ENCODE measurements at regions not wholly inside any gene's neighbourhood (a gene's known extent, or its start where the extent isn't known, plus 50 kb on each side); places are given as distances from the start of the nearest gene placed in this dataset.
A peak's percentile ranks its signal among the peaks of the same experiment; 100 is the strongest.

DNA sequence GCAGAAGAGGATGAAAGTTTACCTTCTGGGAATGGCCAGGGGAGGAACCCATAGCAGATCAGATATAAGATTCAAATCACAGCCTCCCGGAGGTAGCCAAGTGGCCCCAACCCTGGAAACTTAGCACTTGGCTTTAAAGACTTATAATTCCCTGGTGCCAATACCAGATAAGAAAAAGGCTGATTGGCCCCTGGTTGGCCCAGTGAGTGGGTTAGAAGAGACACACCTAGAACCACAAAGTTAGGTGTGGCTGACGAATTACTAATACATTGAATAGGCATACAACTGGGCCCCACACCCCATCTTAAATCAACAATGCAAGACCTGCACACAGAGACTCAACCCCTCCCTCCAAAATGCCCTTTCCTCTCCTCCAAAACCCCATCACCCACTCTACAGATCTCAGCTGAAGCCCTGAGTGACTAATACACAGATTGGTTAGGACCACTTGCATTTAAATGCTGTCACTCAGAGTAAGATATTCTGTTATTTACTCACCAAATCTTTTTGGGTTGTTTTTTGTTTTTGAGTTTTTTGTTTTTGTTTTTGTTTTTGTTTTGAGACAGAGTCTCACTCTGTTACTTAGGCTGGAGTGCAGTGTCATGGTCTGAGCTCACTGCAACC, 315.4 kb upstream of the JARID2 start:
- Histone ChIP-seq H3K27ac (replicated peaks) (no peak overlapping the region), H3K4me3 (replicated peaks; ENCODE audit: insufficient read depth, low read length) (no peak overlapping the region), H3K27me3 (ENCODE audit: insufficient read depth, poor library complexity, severe bottlenecking) (no peaks in the 10 kb centered on the region)
- no peak for DNase-seq (ENCODE audit: low read depth in 1 of 2, low spot score in 1 of 2)
- TF ChIP-seq POLR2AphosphoS5 (IDR thresholded peaks at IDR 0.05; ENCODE audit: low read depth) (no peak), GABPA (IDR thresholded peaks at IDR 0.05; ENCODE audit: low read depth) (no peak), SPI1 (IDR thresholded peaks at IDR 0.05; ENCODE audit: borderline replicate concordance, low read depth) (no peak)
- TF ChIP-seq, protein P1, sequence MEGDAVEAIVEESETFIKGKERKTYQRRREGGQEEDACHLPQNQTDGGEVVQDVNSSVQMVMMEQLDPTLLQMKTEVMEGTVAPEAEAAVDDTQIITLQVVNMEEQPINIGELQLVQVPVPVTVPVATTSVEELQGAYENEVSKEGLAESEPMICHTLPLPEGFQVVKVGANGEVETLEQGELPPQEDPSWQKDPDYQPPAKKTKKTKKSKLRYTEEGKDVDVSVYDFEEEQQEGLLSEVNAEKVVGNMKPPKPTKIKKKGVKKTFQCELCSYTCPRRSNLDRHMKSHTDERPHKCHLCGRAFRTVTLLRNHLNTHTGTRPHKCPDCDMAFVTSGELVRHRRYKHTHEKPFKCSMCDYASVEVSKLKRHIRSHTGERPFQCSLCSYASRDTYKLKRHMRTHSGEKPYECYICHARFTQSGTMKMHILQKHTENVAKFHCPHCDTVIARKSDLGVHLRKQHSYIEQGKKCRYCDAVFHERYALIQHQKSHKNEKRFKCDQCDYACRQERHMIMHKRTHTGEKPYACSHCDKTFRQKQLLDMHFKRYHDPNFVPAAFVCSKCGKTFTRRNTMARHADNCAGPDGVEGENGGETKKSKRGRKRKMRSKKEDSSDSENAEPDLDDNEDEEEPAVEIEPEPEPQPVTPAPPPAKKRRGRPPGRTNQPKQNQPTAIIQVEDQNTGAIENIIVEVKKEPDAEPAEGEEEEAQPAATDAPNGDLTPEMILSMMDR (IDR thresholded peaks at IDR 0.05; ENCODE audit: insufficient read depth, low read length) = no peak
- TF ChIP-seq, protein P2, sequence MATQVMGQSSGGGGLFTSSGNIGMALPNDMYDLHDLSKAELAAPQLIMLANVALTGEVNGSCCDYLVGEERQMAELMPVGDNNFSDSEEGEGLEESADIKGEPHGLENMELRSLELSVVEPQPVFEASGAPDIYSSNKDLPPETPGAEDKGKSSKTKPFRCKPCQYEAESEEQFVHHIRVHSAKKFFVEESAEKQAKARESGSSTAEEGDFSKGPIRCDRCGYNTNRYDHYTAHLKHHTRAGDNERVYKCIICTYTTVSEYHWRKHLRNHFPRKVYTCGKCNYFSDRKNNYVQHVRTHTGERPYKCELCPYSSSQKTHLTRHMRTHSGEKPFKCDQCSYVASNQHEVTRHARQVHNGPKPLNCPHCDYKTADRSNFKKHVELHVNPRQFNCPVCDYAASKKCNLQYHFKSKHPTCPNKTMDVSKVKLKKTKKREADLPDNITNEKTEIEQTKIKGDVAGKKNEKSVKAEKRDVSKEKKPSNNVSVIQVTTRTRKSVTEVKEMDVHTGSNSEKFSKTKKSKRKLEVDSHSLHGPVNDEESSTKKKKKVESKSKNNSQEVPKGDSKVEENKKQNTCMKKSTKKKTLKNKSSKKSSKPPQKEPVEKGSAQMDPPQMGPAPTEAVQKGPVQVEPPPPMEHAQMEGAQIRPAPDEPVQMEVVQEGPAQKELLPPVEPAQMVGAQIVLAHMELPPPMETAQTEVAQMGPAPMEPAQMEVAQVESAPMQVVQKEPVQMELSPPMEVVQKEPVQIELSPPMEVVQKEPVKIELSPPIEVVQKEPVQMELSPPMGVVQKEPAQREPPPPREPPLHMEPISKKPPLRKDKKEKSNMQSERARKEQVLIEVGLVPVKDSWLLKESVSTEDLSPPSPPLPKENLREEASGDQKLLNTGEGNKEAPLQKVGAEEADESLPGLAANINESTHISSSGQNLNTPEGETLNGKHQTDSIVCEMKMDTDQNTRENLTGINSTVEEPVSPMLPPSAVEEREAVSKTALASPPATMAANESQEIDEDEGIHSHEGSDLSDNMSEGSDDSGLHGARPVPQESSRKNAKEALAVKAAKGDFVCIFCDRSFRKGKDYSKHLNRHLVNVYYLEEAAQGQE (IDR thresholded peaks at IDR 0.05; ENCODE audit: insufficient replicate concordance, low read depth) = no peak

DNA sequence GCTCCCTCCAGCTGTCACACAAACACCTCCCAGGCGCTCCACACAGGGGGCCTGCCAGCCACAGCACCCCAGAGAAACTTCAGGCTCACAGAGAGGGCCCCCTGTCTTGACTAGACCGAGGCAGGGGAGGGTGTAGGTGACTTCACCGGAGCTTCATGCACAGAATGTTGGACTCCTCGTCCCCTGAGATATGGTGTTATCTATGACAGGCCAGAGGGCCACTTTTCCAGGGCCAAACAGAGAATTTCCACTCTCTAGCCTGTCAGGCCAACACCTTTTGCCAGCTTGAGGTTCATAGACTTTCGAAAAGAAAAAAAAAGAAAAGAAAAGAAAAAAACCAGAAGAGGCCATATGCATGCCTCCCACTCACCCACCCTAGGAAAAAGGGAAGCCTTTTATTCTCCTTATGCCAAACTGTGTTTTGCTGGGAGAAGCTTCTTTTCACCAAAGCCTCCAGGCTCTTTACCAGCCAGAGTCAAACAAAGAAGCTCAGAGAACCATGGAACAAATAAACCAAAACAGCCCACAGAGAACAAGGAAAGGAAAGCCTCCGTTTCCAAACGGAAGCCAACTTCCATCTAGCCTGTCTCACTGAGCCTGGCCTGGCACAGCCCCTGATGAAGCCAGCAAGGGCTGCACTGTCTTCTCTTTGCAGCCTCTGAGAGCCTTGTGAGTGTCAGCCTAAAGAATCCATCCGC, 313.2 kb upstream of the JARID2 start:
- DNase-seq (ENCODE audit: low read depth in 1 of 2, low spot score in 1 of 2) = peak in 1 of 2 experiments; percentile 19
- H3K27ac ChIP-seq (replicated peaks) = peak overlapping the region; percentile 42
- TF ChIP-seq SPI1 (IDR thresholded peaks at IDR 0.05; ENCODE audit: borderline replicate concordance, low read depth) (peak; percentile 75; the same call in 1 of the 2 replicates), POLR2AphosphoS5 (IDR thresholded peaks at IDR 0.05; ENCODE audit: low read depth) (peak; percentile 29; the same call in 1 of the 2 replicates)
- TF ChIP-seq, protein P1 (IDR thresholded peaks at IDR 0.05; ENCODE audit: insufficient read depth, low read length) = no peak
- H3K4me3 ChIP-seq (replicated peaks; ENCODE audit: insufficient read depth, low read length) = no peak overlapping the region
- H3K27me3 ChIP-seq (ENCODE audit: insufficient read depth, poor library complexity, severe bottlenecking) = no peaks in the 10 kb centered on the region

DNA sequence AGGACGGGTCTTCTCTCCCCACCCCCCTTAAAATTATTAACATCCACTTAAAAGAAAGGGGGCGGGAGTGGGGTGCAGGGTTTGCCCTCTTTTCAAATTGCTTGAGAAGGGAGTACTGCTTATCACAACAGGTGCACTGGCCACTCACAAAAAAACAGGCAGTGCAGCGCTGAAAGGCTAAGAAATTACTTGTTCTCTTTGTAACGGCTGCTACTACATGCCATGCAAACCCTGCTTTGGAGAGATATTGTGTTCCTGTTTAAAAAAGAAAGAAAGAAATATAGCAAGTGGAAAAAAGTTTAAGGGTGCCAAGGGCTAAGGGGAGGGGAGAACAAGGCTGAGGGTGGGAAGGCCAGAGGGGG, 312.7 kb upstream of the JARID2 start:
- TF ChIP-seq GABPA (IDR thresholded peaks at IDR 0.05; ENCODE audit: low read depth) = no peak
- TF ChIP-seq, protein P2 (IDR thresholded peaks at IDR 0.05; ENCODE audit: insufficient replicate concordance, low read depth) = no peak
- Histone ChIP-seq H3K4me3 (replicated peaks; ENCODE audit: insufficient read depth, low read length) (no peak overlapping the region), H3K27me3 (ENCODE audit: insufficient read depth, poor library complexity, severe bottlenecking) (no peaks in the 10 kb centered on the region), H3K27ac (replicated peaks) (peak overlapping the region; percentile 42)
- DNase-seq (ENCODE audit: low read depth in 1 of 2, low spot score in 1 of 2) = peak in 1 of 2 experiments; percentile 21

DNA sequence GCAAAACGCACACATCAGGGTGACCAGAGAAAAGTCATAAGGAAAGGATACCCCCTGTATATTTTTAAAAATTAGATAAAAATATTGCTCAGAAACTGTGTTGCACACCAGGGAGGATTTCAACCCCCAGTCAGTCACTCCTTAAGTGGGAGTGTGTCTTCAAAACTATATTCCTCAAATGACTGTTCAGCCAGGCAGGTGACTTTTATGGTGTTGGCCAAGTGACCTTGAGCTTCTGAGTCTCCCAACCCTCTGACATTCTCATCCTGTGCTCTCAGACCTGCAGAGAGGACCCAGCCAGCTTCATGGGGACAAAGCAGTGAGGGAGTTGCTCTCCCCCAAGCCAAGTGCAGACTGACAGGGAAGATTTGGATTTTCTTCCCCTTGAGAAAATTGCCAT, 311.9 kb upstream of the JARID2 start:
- no peak overlapping the region for H3K27ac ChIP-seq (replicated peaks)
- TF ChIP-seq, protein P2 (IDR thresholded peaks at IDR 0.05; ENCODE audit: insufficient replicate concordance, low read depth) = no peak
- TF ChIP-seq SPI1 (IDR thresholded peaks at IDR 0.05; ENCODE audit: borderline replicate concordance, low read depth) (no peak), GABPA (IDR thresholded peaks at IDR 0.05; ENCODE audit: low read depth) (no peak), POLR2AphosphoS5 (IDR thresholded peaks at IDR 0.05; ENCODE audit: low read depth) (no peak)
- TF ChIP-seq, protein P1 (IDR thresholded peaks at IDR 0.05; ENCODE audit: insufficient read depth, low read length) = no peak
- no peak for DNase-seq (ENCODE audit: low read depth in 1 of 2, low spot score in 1 of 2)

More for the DNA sequence above, 311.9 kb upstream of the JARID2 start:
- no peaks in the 10 kb centered on the region for H3K27me3 ChIP-seq (ENCODE audit: insufficient read depth, poor library complexity, severe bottlenecking)
- H3K4me3 ChIP-seq (replicated peaks; ENCODE audit: insufficient read depth, low read length) = no peak overlapping the region

All from HL-60 (cell line).